ENCODE measurements at regions not wholly inside any gene's neighbourhood (a gene's known extent, or its start where the extent isn't known, plus 50 kb on each side); places are given as distances from the start of the nearest gene placed in this dataset.
"Not testable (repeated sequence)": the region's sequence is repeated elsewhere in the genome, so short reads cannot be mapped to it uniquely, and the experiment has no call there.

- ATAC-seq (ENCODE audit: poor library complexity) (no peak), DNase-seq (peak; percentile 29)
- intact Hi-C loops (cut with DNase I): no loop called here
Measured at GRCh38 chr11:23217072-23217471, 356.8 kb upstream of the CCDC179 start.

- ATAC-seq (ENCODE audit: poor library complexity); DNase-seq: not testable (repeated sequence)
Measured at GRCh38 chr11:23220086-23220485, 359.8 kb upstream of the CCDC179 start.

GRCh38 chr11:23221366-23221765, 361.1 kb upstream of the CCDC179 start:
- ATAC-seq (ENCODE audit: poor library complexity): no peak
- intact Hi-C loops (cut with DNase I): no loop called here
- no peak for DNase-seq

More at GRCh38 chr11:23220086-23220485, 359.8 kb upstream of the CCDC179 start:
- intact Hi-C loops (cut with DNase I): not testable (repeated sequence)

GRCh38 chr11:23226331-23227077, 366.2 kb upstream of the CCDC179 start:
- DNase-seq (no peak), ATAC-seq (ENCODE audit: poor library complexity) (no peak)
- intact Hi-C loops (cut with DNase I): no loop called here

GRCh38 chr11:23227078-23227445, 366.8 kb upstream of the CCDC179 start:
- intact Hi-C loops (cut with DNase I): no loop called here
- no peak for DNase-seq
- ATAC-seq (ENCODE audit: poor library complexity): no peak

- ATAC-seq (ENCODE audit: poor library complexity) (no peak), DNase-seq (no peak)
Measured at GRCh38 chr11:23232652-23233051, 372.4 kb upstream of the CCDC179 start.

GRCh38 chr11:23233075-23233474, 372.8 kb upstream of the CCDC179 start:
- intact Hi-C loops (cut with DNase I): no loop called here
- DNase-seq (no peak), ATAC-seq (ENCODE audit: poor library complexity) (no peak)

More at GRCh38 chr11:23232652-23233051, 372.4 kb upstream of the CCDC179 start:
- intact Hi-C loops (cut with DNase I): no loop called here

- intact Hi-C loops (cut with DNase I): no loop called here
- no peak for ATAC-seq (ENCODE audit: poor library complexity)
- no peak for DNase-seq
Measured at GRCh38 chr11:23236826-23237555, 376.7 kb upstream of the CCDC179 start.

GRCh38 chr11:23252426-23252825, 392.2 kb upstream of the CCDC179 start:
- intact Hi-C loops (cut with DNase I): no loop called here
- DNase-seq: no peak
- no peak for ATAC-seq (ENCODE audit: poor library complexity)

GRCh38 chr11:23257088-23257487, 396.8 kb upstream of the CCDC179 start:
- DNase-seq (no peak), ATAC-seq (ENCODE audit: poor library complexity) (no peak)
- intact Hi-C loops (cut with DNase I): no loop called here

GRCh38 chr11:23257556-23257955, 397.3 kb upstream of the CCDC179 start:
- DNase-seq (no peak), ATAC-seq (ENCODE audit: poor library complexity) (no peak)
- intact Hi-C loops (cut with DNase I): no loop called here

GRCh38 chr11:23263466-23263865, 403.2 kb upstream of the CCDC179 start:
- intact Hi-C loops (cut with DNase I): no loop called here
- ATAC-seq (ENCODE audit: poor library complexity): no peak
- no peak for DNase-seq

- DNase-seq (no peak), ATAC-seq (ENCODE audit: poor library complexity) (no peak)
- intact Hi-C loops (cut with DNase I): no loop called here
Measured at GRCh38 chr11:23272095-23272494, 411.8 kb upstream of the CCDC179 start.

- no peak for DNase-seq
Measured at GRCh38 chr11:23278121-23278520, 417.8 kb upstream of the CCDC179 start.

GRCh38 chr11:23280088-23280487, 419.8 kb upstream of the CCDC179 start:
- ATAC-seq (ENCODE audit: poor library complexity) (no peak), DNase-seq (no peak)
- intact Hi-C loops (cut with DNase I): no loop called here

More at GRCh38 chr11:23278121-23278520, 417.8 kb upstream of the CCDC179 start:
- intact Hi-C loops (cut with DNase I): no loop called here
- ATAC-seq (ENCODE audit: poor library complexity): no peak

GRCh38 chr11:23283666-23284065, 423.4 kb upstream of the CCDC179 start:
- DNase-seq (no peak), ATAC-seq (ENCODE audit: poor library complexity) (no peak)
- intact Hi-C loops (cut with DNase I): no loop called here

- no peak for ATAC-seq (ENCODE audit: poor library complexity)
- DNase-seq: no peak
- intact Hi-C loops (cut with DNase I): no loop called here
Measured at GRCh38 chr11:23284631-23285030, 424.4 kb upstream of the CCDC179 start.

- no peak for ATAC-seq (ENCODE audit: poor library complexity)
- intact Hi-C loops (cut with DNase I): no loop called here
- DNase-seq: no peak
Measured at GRCh38 chr11:23288003-23288783, 427.9 kb upstream of the CCDC179 start.

GRCh38 chr11:23295241-23295640, 435.0 kb upstream of the CCDC179 start:
- intact Hi-C loops (cut with DNase I): no loop called here
- no peak for DNase-seq
- ATAC-seq (ENCODE audit: poor library complexity): no peak

Measured in Right ventricle myocardium superior (tissue), 1 donor.